Breast epithelium (tissue), 4 donors: ENCODE measurements at regions not wholly inside any gene's neighbourhood (a gene's known extent, or its start where the extent isn't known, plus 50 kb on each side); places are given as distances from the start of the nearest gene placed in this dataset.

Source experiments
- DNase-seq, 2 donors: peaks; one replicate each; pipeline ENCODE4 v3.0.0-alpha.2; 2019; ENCODE audit warnings: low spot score in 2 of 2
- H3K27ac ChIP-seq, 2 donors: fragments of 200-600 bp; sonication (generic) in 1 of 2; one replicate each; pipeline ENCODE4 v1.5.1; 2016 to 2019; ENCODE audit warnings: mild to moderate bottlenecking in 1 of 2
- H3K27me3 ChIP-seq, 2 donors: fragments of 200-600 bp; sonication (generic) in 1 of 2; one replicate each; pipeline versions ENCODE4 v1.5.1 to v1.6.0; 2017 to 2019; ENCODE audit warnings: control low read depth in 1 of 2, mild to moderate bottlenecking in 1 of 2
- H3K36me3 ChIP-seq: fragments of 200-600 bp; one replicate; pipeline ENCODE4 v1.5.1; 2019
- H3K4me1 ChIP-seq, 2 donors: fragments of 200-600 bp; sonication (generic); one replicate each; pipeline ENCODE4 v1.5.1; 2016 to 2019; ENCODE audit warnings: control low read depth in 1 of 2
- H3K4me3 ChIP-seq, 3 donors: fragments of 200-600 bp; sonication (generic); 1 replicate in 2 of 3; 2 replicates in 1 of 3; pipeline ENCODE4 v1.5.1; 2016 to 2019; ENCODE audit warnings: mild to moderate bottlenecking in 3 of 3, moderate library complexity in 2 of 3
- H3K9me3 ChIP-seq, 2 donors: fragments of 200-600 bp; sonication (generic) in 1 of 2; one replicate each; pipeline ENCODE4 v1.5.1; 2016 to 2019; ENCODE audit warnings: control low read depth in 1 of 2
- POLR2A ChIP-seq: fragments of 450-650 bp; IDR thresholded peaks from one replicate; pipeline ENCODE4 v1.6.1; 2016; ENCODE audit warnings: antibody characterized with exemption, mild to moderate bottlenecking, moderate library complexity
- POLR2AphosphoS5 ChIP-seq, 3 donors: sonication (generic); formaldehyde crosslinking; IDR thresholded peaks; one replicate each; pipeline ENCODE4 v1.6.1; 2017; ENCODE audit warnings: antibody characterized with exemption in 3 of 3
- intact Hi-C: fragments of 100-400 bp; cut with DNase I; formaldehyde crosslinking; loops from one replicate; pipeline ENCODE4 v1.15.1; 2023; ENCODE audit warnings: low total_unique reads
- TF ChIP-seq, protein P1 (sequence below), 3 donors: fragments of 450-650 bp; IDR thresholded peaks; one replicate each; pipeline ENCODE4 v1.5.1; 2016 to 2017; ENCODE audit warnings: antibody characterized with exemption in 3 of 3, mild to moderate bottlenecking in 3 of 3, moderate library complexity in 3 of 3

DNA sequence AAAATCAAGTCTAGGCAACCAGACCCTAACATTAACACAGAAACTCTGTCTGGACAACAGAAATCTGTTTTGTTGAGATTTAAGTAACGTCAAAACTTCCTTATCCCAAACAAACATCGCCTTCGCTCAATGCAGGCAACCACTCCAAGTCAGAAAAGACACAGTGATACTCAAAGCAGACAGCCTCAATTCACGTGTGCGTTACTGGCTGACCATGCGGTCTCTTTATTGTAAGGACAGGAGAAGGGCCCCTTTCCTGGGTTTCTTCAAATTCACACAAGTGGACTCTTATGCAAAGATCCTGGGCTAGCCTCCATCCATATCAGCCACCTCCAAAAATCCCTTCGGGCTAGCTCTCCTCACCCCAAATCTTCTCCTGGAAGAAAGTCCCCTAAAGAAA is 467.7 kb downstream of the SOX9 start:
- intact Hi-C loops: no loop called here
- Histone ChIP-seq H3K36me3 (no peaks in the 10 kb centered on the region), H3K27me3 (peaks cover 0 to 33% of the 10 kb centered on the region in 2 donors), H3K9me3 (no peaks in the 10 kb centered on the region), H3K27ac (no peak overlapping the region), H3K4me3 (no peak overlapping the region), H3K4me1 (no peaks in the 10 kb centered on the region)
- TF ChIP-seq POLR2A (no peak), POLR2AphosphoS5 (IDR thresholded peaks at IDR 0.05) (no peak)
- TF ChIP-seq, protein P1, sequence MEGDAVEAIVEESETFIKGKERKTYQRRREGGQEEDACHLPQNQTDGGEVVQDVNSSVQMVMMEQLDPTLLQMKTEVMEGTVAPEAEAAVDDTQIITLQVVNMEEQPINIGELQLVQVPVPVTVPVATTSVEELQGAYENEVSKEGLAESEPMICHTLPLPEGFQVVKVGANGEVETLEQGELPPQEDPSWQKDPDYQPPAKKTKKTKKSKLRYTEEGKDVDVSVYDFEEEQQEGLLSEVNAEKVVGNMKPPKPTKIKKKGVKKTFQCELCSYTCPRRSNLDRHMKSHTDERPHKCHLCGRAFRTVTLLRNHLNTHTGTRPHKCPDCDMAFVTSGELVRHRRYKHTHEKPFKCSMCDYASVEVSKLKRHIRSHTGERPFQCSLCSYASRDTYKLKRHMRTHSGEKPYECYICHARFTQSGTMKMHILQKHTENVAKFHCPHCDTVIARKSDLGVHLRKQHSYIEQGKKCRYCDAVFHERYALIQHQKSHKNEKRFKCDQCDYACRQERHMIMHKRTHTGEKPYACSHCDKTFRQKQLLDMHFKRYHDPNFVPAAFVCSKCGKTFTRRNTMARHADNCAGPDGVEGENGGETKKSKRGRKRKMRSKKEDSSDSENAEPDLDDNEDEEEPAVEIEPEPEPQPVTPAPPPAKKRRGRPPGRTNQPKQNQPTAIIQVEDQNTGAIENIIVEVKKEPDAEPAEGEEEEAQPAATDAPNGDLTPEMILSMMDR (IDR thresholded peaks at IDR 0.05): no peak
- DNase-seq: no peak

DNA sequence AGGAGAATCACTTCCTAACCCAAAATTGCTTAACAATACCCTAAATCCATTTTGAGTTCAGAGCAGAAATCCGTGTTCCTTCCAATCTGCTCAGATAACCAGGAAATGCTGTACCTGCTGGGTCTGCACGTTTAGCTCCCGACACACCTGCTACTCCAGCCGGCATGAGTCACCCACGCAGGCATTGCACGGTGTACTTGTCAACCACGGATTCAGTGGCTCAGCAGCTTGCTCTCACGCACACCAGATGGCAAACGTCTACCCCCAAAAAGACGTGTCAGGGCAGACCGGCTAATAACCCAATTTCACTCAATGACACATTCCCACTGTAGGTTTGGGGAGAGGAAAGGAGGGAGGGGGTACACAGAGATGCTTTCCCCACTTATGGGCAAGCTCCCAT is 468.1 kb downstream of the SOX9 start:
- Histone ChIP-seq H3K4me3 (no peak overlapping the region), H3K36me3 (no peaks in the 10 kb centered on the region), H3K9me3 (no peaks in the 10 kb centered on the region), H3K27ac (no peak overlapping the region), H3K27me3 (peaks cover 0 to 33% of the 10 kb centered on the region in 2 donors), H3K4me1 (no peaks in the 10 kb centered on the region)
- TF ChIP-seq, protein P1 (IDR thresholded peaks at IDR 0.05): no peak
- DNase-seq: peak; percentile 29 to 58
- intact Hi-C loops: no loop called here

DNA sequence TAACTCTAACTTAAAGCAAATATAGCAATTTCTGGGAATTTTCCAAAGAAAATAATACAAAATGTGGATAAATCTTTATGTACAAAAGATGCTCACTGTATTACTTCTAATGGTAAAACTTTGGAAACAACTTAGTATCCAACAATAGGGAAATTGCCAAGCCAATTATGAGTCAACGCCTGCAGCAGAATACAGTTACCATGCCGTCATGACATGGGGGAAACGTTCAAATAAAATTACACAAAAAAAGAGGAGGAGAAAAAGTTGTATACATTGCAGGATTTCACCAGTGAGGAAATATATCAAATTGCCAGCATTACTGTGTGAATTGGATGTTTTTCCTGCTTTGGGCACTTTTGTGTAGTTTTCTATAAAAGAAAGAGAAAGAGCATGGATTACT is 469.6 kb downstream of the SOX9 start:
- peaks cover 0 to 41% of the 10 kb centered on the region in 2 donors for H3K27me3 ChIP-seq
- H3K27ac ChIP-seq: no peak overlapping the region
- TF ChIP-seq, protein P1 (IDR thresholded peaks at IDR 0.05): no peak
- no peak overlapping the region for H3K4me3 ChIP-seq
- DNase-seq: no peak
- no peaks in the 10 kb centered on the region for H3K4me1 ChIP-seq
- intact Hi-C loops: no loop called here
- H3K9me3 ChIP-seq: no peaks in the 10 kb centered on the region
- no peaks in the 10 kb centered on the region for H3K36me3 ChIP-seq

DNA sequence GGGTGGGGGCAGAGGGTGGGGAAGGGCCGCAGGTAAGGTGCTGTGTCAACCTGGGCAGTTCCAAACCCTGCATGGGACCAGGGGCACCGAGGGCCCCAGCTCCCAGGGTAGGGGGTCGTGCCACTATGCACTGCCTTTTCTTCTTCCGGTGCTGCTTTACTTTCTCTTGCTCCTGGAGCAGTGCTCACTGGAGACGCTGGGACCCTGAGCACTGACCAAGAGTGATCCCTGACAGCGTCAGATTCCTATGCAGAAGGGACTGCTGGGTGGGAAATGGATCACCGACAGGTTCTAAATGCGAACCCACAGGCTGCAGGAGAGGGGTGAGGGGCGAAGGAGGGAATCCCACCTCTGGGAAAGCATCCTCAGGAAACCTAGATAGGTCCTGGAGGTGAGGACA is 470.1 kb downstream of the SOX9 start:
- intact Hi-C loops: no loop called here
- no peak for DNase-seq
- Histone ChIP-seq H3K9me3 (no peaks in the 10 kb centered on the region), H3K27ac (no peak overlapping the region), H3K27me3 (peaks cover 0 to 41% of the 10 kb centered on the region in 2 donors), H3K4me1 (no peaks in the 10 kb centered on the region), H3K4me3 (peak overlapping the region in 2 of 3 donors; percentile 43 to 58), H3K36me3 (no peaks in the 10 kb centered on the region)
- TF ChIP-seq, protein P1 (IDR thresholded peaks at IDR 0.05): no peak
- TF ChIP-seq POLR2AphosphoS5 (IDR thresholded peaks at IDR 0.05): no peak
- TF ChIP-seq POLR2A: no peak

DNA sequence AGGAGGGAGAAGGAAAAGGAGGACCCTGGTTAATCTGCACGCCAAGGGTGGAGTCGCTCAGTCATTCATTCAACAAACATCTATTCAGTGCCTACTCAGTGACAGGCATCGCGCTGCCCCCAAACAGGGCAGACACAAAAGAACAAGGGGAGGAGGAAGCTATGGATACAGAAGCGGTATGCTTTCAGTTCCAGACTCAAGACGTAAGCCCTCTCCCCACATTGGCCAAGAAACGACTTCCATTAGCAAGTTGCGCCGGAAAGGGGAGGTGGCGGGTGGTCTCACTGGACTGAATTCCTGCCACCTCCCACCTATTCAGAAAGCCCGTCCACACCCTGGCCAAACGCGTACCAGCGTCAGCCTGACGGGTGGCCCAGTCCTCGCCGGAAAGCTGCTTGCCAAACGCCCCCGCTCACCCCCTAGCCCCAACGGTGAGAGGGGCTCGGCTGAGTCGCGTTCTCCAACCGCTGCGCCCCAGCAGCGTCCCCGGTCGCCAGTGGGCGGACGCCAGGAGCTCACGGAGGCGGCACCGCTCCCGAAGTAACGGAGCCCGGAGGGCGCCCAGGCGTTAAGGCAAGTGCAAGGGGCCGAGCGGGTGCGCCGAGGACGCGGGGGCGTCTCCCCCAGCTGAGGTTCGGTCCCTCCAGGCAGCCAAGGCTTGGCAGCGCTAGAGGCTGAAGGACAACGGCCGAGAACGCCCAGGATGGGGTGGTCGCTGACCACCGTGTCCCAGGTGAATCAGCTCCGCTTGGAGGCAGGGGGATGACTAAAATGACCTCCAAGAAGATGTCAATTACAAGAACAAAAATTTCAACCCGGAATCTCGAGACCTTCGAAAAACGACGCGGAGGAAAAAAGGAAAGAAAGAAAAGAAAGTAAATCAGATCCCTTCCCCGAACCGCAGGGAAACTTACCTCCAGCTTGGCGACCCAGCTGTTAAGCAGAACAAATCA is 470.7 kb downstream of the SOX9 start:
- H3K4me3 ChIP-seq: peak overlapping the region; percentile 43 to 67 (median 58)
- intact Hi-C loops: no loop called here
- no peaks in the 10 kb centered on the region for H3K4me1 ChIP-seq
- no peaks in the 10 kb centered on the region for H3K36me3 ChIP-seq
- peaks cover 0 to 41% of the 10 kb centered on the region in 2 donors for H3K27me3 ChIP-seq
- DNase-seq: no peak
- no peaks in the 10 kb centered on the region for H3K9me3 ChIP-seq
- H3K27ac ChIP-seq: no peak overlapping the region
- TF ChIP-seq POLR2AphosphoS5 (IDR thresholded peaks at IDR 0.05) (no peak), POLR2A (no peak)
- TF ChIP-seq, protein P1 (IDR thresholded peaks at IDR 0.05): no peak
